H9 (cell line): ENCODE measurements at regions not wholly inside any gene's neighbourhood (a gene's known extent, or its start where the extent isn't known, plus 50 kb on each side); places are given as distances from the start of the nearest gene placed in this dataset.

Experiments
- DNase-seq: peaks from one replicate; pipeline ENCODE4 v3.0.0-alpha.2; 2017
- H2AFZ ChIP-seq: one replicate; pipeline ENCODE4 v1.6.1; 2013; ENCODE audit warnings: mild to moderate bottlenecking, low read length, control low read depth, moderate library complexity
- H2AK5ac ChIP-seq: 2 replicates; pipeline ENCODE4 v1.6.1; 2013; ENCODE audit warnings: low read length, control low read depth, mixed read lengths; ENCODE audit not compliant: insufficient read length
- H2BK120ac ChIP-seq: one replicate; pipeline ENCODE4 v1.6.1; 2013; ENCODE audit warnings: low read depth, mild to moderate bottlenecking, low read length, control low read depth, inconsistent platforms; ENCODE audit not compliant: poor library complexity, severe bottlenecking
- H2BK12ac ChIP-seq: 2 replicates; pipeline ENCODE4 v1.6.1; 2013; ENCODE audit warnings: low read length, control low read depth, mixed read lengths, low read depth; ENCODE audit not compliant: insufficient read length
- H2BK15ac ChIP-seq: 2 replicates; pipeline ENCODE4 v1.6.1; 2013; ENCODE audit warnings: low read depth, low read length, control low read depth
- H2BK20ac ChIP-seq: one replicate; pipeline ENCODE4 v1.6.1; 2013; ENCODE audit warnings: low read depth, mild to moderate bottlenecking, low read length, control low read depth, inconsistent platforms; ENCODE audit not compliant: poor library complexity, severe bottlenecking
- H2BK5ac ChIP-seq: 2 replicates; pipeline ENCODE4 v1.6.1; 2013; ENCODE audit warnings: low read length, control low read depth, mixed read lengths; ENCODE audit not compliant: insufficient read length
- H3K14ac ChIP-seq: 2 replicates; pipeline ENCODE4 v1.6.1; 2013; ENCODE audit warnings: low read length, control low read depth; ENCODE audit not compliant: insufficient read depth
- H3K18ac ChIP-seq: 2 replicates; pipeline ENCODE4 v1.6.1; 2013; ENCODE audit warnings: low read depth, mild to moderate bottlenecking, mixed read lengths, low read length, control low read depth; ENCODE audit not compliant: insufficient read length
- H3K23ac ChIP-seq: 2 replicates; pipeline ENCODE4 v1.6.1; 2013; ENCODE audit warnings: low read length, control low read depth, mixed read lengths, low read depth; ENCODE audit not compliant: insufficient read length
- H3K23me2 ChIP-seq: 2 replicates; pipeline ENCODE4 v1.6.1; 2013; ENCODE audit warnings: low read depth, mild to moderate bottlenecking, mixed read lengths, low read length, control low read depth; ENCODE audit not compliant: insufficient read length, poor library complexity, severe bottlenecking
- H3K27ac ChIP-seq: 2 replicates; pipeline ENCODE4 v1.5.1; 2013; ENCODE audit warnings: low read length, control low read depth, mixed read lengths, low read depth; ENCODE audit not compliant: insufficient read length
- H3K27me3 ChIP-seq: 2 replicates; pipeline ENCODE4 v1.6.1; 2013; ENCODE audit warnings: low read length, control low read depth, inconsistent platforms; ENCODE audit not compliant: insufficient read depth
- H3K4ac ChIP-seq: 2 replicates; pipeline ENCODE4 v1.6.1; 2013; ENCODE audit warnings: low read depth, mild to moderate bottlenecking, control low read depth, inconsistent platforms, low read length, moderate library complexity
- H3K4me1 ChIP-seq: 2 replicates; pipeline ENCODE4 v1.6.1; 2013; ENCODE audit warnings: low read length, control low read depth, inconsistent platforms; ENCODE audit not compliant: insufficient read depth
- H3K4me2 ChIP-seq: 2 replicates; pipeline ENCODE4 v1.6.1; 2013; ENCODE audit warnings: low read length, control low read depth, mixed read lengths; ENCODE audit not compliant: insufficient read length, insufficient read depth
- H3K56ac ChIP-seq: 2 replicates; pipeline ENCODE4 v1.6.1; 2013; ENCODE audit warnings: low read depth, mild to moderate bottlenecking, mixed read lengths, low read length, control low read depth; ENCODE audit not compliant: insufficient read length
- H3K79me1 ChIP-seq: 2 replicates; pipeline ENCODE4 v1.6.1; 2013; ENCODE audit warnings: low read depth, mild to moderate bottlenecking, moderate library complexity, low read length, control low read depth, inconsistent platforms; ENCODE audit not compliant: insufficient read depth, poor library complexity, severe bottlenecking
- H3K79me2 ChIP-seq: 2 replicates; pipeline ENCODE4 v1.6.1; 2013; ENCODE audit warnings: low read length, control low read depth, inconsistent platforms; ENCODE audit not compliant: insufficient read depth
- H3K9ac ChIP-seq: 2 replicates; pipeline ENCODE4 v1.6.1; 2013; ENCODE audit warnings: low read length, control low read depth, mixed read lengths; ENCODE audit not compliant: insufficient read length; ENCODE audit errors: extremely low read depth
- H3K9me3 ChIP-seq: one replicate; pipeline ENCODE4 v1.6.1; 2013; ENCODE audit warnings: low read depth, low read length, inconsistent platforms; ENCODE audit not compliant: control insufficient read depth
- H3T11ph ChIP-seq: one replicate; pipeline ENCODE4 v1.6.1; 2013; ENCODE audit warnings: mild to moderate bottlenecking, low read length, control low read depth, inconsistent platforms
- H4K20me1 ChIP-seq: one replicate; pipeline ENCODE4 v1.6.1; 2013; ENCODE audit not compliant: control insufficient read depth, insufficient read length, insufficient read depth
- H4K5ac ChIP-seq: 2 replicates; pipeline ENCODE4 v1.6.1; 2013; ENCODE audit warnings: low read depth, mild to moderate bottlenecking, mixed read lengths, low read length, control low read depth; ENCODE audit not compliant: insufficient read length
- H4K8ac ChIP-seq: replicated peaks from 2 replicates; pipeline ENCODE4 v1.6.1; 2013; ENCODE audit warnings: low read length, control low read depth, mixed read lengths, low read depth; ENCODE audit not compliant: insufficient read length
- H4K91ac ChIP-seq: 2 replicates; pipeline ENCODE4 v1.6.1; 2013; ENCODE audit warnings: low read depth, mild to moderate bottlenecking, moderate library complexity, mixed read lengths, low read length, control low read depth; ENCODE audit not compliant: insufficient read length
- H3K27ac Mint-ChIP-seq, 3 experiments: 2 replicates in 2 of 3; 3 replicates in 1 of 3; pipeline ENCODE4 v1.8.0; 2020 to 2021; ENCODE audit warnings: mixed read lengths in 3 of 3, mild to moderate bottlenecking in 1 of 3, moderate library complexity in 1 of 3
- H3K27me3 Mint-ChIP-seq: 2 replicates; pipeline ENCODE4 v1.8.0; 2021; ENCODE audit warnings: low read depth, mild to moderate bottlenecking, moderate library complexity, mixed read lengths
- H3K36me3 Mint-ChIP-seq, 3 experiments: 2 replicates in 2 of 3; 3 replicates in 1 of 3; pipeline ENCODE4 v1.8.0; 2020 to 2021; ENCODE audit warnings: low read depth in 3 of 3, mixed read lengths in 3 of 3; ENCODE audit not compliant: insufficient read depth in 1 of 3
- H3K4me1 Mint-ChIP-seq, 2 experiments: 2 replicates each; pipeline ENCODE4 v1.8.0; 2020; ENCODE audit warnings: mixed read lengths in 2 of 2
- H3K4me3 Mint-ChIP-seq, 2 experiments: 2 replicates in 1 of 2; 3 replicates in 1 of 2; pipeline ENCODE4 v1.8.0; 2020 to 2021; ENCODE audit warnings: mild to moderate bottlenecking in 2 of 2, mixed read lengths in 2 of 2, moderate library complexity in 1 of 2
- H3K9me3 Mint-ChIP-seq, 2 experiments: 2 replicates in 1 of 2; 3 replicates in 1 of 2; pipeline ENCODE4 v1.8.0; 2020; ENCODE audit warnings: mild to moderate bottlenecking in 2 of 2, mixed read lengths in 2 of 2, moderate library complexity in 1 of 2
- WGBS: extraction: QIAGEN DNeasy Blood & Tissue Kit; methylation state at CpG from one replicate; pipeline ENCODE4 v1.1.7; 2013; ENCODE audit warnings: missing lambda C conversion rate, low lambda C conversion rate, mixed read lengths; ENCODE audit not compliant: insufficient read length; ENCODE audit errors: extremely low coverage; 5-methylcytosine and 5-hydroxymethylcytosine counted together
- TF ChIP-seq, protein P1 (sequence below): fragments of 200-600 bp; sonication (generic); conservative IDR thresholded peaks from 3 replicates; pipeline ENCODE4 v1.8.0; 2021; ENCODE audit warnings: antibody characterized with exemption, mild to moderate bottlenecking

GRCh38 chr16:25606069-25606468 lies 85.7 kb upstream of the HS3ST4 start:
- H3K79me2 ChIP-seq: no peaks in the 10 kb centered on the region
- no peak for DNase-seq
- no peak overlapping the region for H4K5ac ChIP-seq
- H2BK20ac ChIP-seq: no peak overlapping the region
- no peak overlapping the region for H2BK5ac ChIP-seq
- no peak overlapping the region for H3K27ac ChIP-seq
- no peaks in the 10 kb centered on the region for H3K79me1 ChIP-seq
- H3K9me3 ChIP-seq: no peaks in the 10 kb centered on the region
- H2BK15ac ChIP-seq: no peak overlapping the region
- no peak overlapping the region for H2AK5ac ChIP-seq
- no peak overlapping the region for H3K4me2 ChIP-seq
- no peaks in the 10 kb centered on the region for H4K20me1 ChIP-seq
- H3K9ac ChIP-seq: no peak overlapping the region
- H3K9me3 Mint-ChIP-seq: peaks cover 16 to 20% of the 10 kb centered on the region in 2 experiments
- no peak overlapping the region for H3K4ac ChIP-seq
- peak overlapping the region in 2 of 3 experiments; percentile 65 to 92; a peak in 4 of 7 replicates for H3K27ac Mint-ChIP-seq
- peaks cover 44 to 47% of the 10 kb centered on the region in 2 experiments for H3K4me1 Mint-ChIP-seq
- no peak overlapping the region for H3K14ac ChIP-seq
- peaks cover 10 to 14% (median 12%) of the 10 kb centered on the region in 3 experiments; a peak in 6 of 7 replicates for H3K36me3 Mint-ChIP-seq
- WGBS: no CpG with 5 or more reads among the region's 6 CpGs
- H4K91ac ChIP-seq: no peak overlapping the region
- no peak overlapping the region for H2BK12ac ChIP-seq
- H2AFZ ChIP-seq: no peak overlapping the region
- H3K23me2 ChIP-seq: no peaks in the 10 kb centered on the region
- TF ChIP-seq, protein P1, sequence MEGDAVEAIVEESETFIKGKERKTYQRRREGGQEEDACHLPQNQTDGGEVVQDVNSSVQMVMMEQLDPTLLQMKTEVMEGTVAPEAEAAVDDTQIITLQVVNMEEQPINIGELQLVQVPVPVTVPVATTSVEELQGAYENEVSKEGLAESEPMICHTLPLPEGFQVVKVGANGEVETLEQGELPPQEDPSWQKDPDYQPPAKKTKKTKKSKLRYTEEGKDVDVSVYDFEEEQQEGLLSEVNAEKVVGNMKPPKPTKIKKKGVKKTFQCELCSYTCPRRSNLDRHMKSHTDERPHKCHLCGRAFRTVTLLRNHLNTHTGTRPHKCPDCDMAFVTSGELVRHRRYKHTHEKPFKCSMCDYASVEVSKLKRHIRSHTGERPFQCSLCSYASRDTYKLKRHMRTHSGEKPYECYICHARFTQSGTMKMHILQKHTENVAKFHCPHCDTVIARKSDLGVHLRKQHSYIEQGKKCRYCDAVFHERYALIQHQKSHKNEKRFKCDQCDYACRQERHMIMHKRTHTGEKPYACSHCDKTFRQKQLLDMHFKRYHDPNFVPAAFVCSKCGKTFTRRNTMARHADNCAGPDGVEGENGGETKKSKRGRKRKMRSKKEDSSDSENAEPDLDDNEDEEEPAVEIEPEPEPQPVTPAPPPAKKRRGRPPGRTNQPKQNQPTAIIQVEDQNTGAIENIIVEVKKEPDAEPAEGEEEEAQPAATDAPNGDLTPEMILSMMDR: no peak
- H3K23ac ChIP-seq: no peak overlapping the region
- peaks cover 9% of the 10 kb centered on the region; the same call in 1 of the 2 replicates for H3K4me1 ChIP-seq
- no peak overlapping the region for H3K56ac ChIP-seq
- H3K27me3 ChIP-seq: no peaks in the 10 kb centered on the region
- peaks cover 12% of the 10 kb centered on the region for H3K27me3 Mint-ChIP-seq
- no peak overlapping the region; a peak in 1 of 5 replicates for H3K4me3 Mint-ChIP-seq
- no peak overlapping the region for H3T11ph ChIP-seq
- no peak overlapping the region for H4K8ac ChIP-seq
- no peak overlapping the region for H3K18ac ChIP-seq
- no peak overlapping the region for H2BK120ac ChIP-seq
